GM13976 (cell line): ENCODE measurements at regions not wholly inside any gene's neighbourhood (a gene's known extent, or its start where the extent isn't known, plus 50 kb on each side); places are given as distances from the start of the nearest gene placed in this dataset.

Source experiments
- DNase-seq: peaks from one replicate; pipeline ENCODE4 v3.0.0; 2012; ENCODE audit warnings: low spot score
- CTCF ChIP-seq: IDR thresholded peaks from 2 replicates; pipeline ENCODE4 v1.5.1; 2012; ENCODE audit warnings: borderline replicate concordance, mild to moderate bottlenecking; ENCODE audit not compliant: insufficient read depth; ENCODE audit errors: extremely low read depth, missing control alignments, control extremely low read depth
- in situ Hi-C: fragments of 300-500 bp; cut with MboI; formaldehyde crosslinking; loops from one replicate; pipeline ENCODE4 v1.12.0; 2022; ENCODE audit warnings: low sequenced_read_pairs, mixed read lengths, inconsistent platforms; ENCODE audit not compliant: unreplicated experiment

- no peak for TF ChIP-seq CTCF
- no peak for DNase-seq
- in situ Hi-C loops = no loop called here
Observed at GRCh38 chr15:29454506-29454905, 184.9 kb upstream of the NSMCE3 start.

GRCh38 chr15:29452881-29453731 is 183.5 kb upstream of the NSMCE3 start:
- no peak for DNase-seq
- in situ Hi-C loops = no loop called here
- TF ChIP-seq CTCF = no peak

GRCh38 chr15:29451201-29451781 is 181.7 kb upstream of the NSMCE3 start:
- in situ Hi-C loops = no loop called here
- TF ChIP-seq CTCF = no peak
- no peak for DNase-seq

GRCh38 chr15:29449136-29449535 is 179.5 kb upstream of the NSMCE3 start:
- no peak for DNase-seq
- in situ Hi-C loops = no loop called here
- no peak for TF ChIP-seq CTCF

- TF ChIP-seq CTCF = no peak
- in situ Hi-C loops = no loop called here
- DNase-seq = no peak
Observed at GRCh38 chr15:29448320-29448719, 178.7 kb upstream of the NSMCE3 start.

GRCh38 chr15:29446480-29446879 is 176.9 kb upstream of the NSMCE3 start:
- no peak for TF ChIP-seq CTCF
- in situ Hi-C loops = no loop called here
- no peak for DNase-seq

GRCh38 chr15:29442532-29442931 is 172.9 kb upstream of the NSMCE3 start:
- no peak for DNase-seq
- no peak for TF ChIP-seq CTCF
- in situ Hi-C loops = no loop called here
